HL-60 (cell line): ENCODE measurements at regions not wholly inside any gene's neighbourhood (a gene's known extent, or its start where the extent isn't known, plus 50 kb on each side); places are given as distances from the start of the nearest gene placed in this dataset.

Experiments used
- GABPA ChIP-seq: IDR thresholded peaks from 2 replicates; pipeline ENCODE4 v1.6.1; 2012; ENCODE audit warnings: low read depth
- POLR2AphosphoS5 ChIP-seq: IDR thresholded peaks from 2 replicates; pipeline ENCODE4 v1.6.1; 2012; ENCODE audit warnings: low read depth
- SPI1 ChIP-seq: IDR thresholded peaks from 2 replicates; pipeline ENCODE4 v1.6.1; 2012; ENCODE audit warnings: low read depth, mild to moderate bottlenecking, borderline replicate concordance
- TF ChIP-seq, protein P1 (sequence below): IDR thresholded peaks from one replicate; pipeline ENCODE4 v1.5.1; 2011; ENCODE audit warnings: low read length, control low read depth, inconsistent platforms; ENCODE audit not compliant: insufficient read depth
- TF ChIP-seq, protein P2 (sequence below): IDR thresholded peaks from 2 replicates; pipeline ENCODE4 v1.6.1; 2012; ENCODE audit warnings: low read depth; ENCODE audit not compliant: insufficient replicate concordance

- TF ChIP-seq, protein P1, sequence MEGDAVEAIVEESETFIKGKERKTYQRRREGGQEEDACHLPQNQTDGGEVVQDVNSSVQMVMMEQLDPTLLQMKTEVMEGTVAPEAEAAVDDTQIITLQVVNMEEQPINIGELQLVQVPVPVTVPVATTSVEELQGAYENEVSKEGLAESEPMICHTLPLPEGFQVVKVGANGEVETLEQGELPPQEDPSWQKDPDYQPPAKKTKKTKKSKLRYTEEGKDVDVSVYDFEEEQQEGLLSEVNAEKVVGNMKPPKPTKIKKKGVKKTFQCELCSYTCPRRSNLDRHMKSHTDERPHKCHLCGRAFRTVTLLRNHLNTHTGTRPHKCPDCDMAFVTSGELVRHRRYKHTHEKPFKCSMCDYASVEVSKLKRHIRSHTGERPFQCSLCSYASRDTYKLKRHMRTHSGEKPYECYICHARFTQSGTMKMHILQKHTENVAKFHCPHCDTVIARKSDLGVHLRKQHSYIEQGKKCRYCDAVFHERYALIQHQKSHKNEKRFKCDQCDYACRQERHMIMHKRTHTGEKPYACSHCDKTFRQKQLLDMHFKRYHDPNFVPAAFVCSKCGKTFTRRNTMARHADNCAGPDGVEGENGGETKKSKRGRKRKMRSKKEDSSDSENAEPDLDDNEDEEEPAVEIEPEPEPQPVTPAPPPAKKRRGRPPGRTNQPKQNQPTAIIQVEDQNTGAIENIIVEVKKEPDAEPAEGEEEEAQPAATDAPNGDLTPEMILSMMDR: no peak
- no peak for TF ChIP-seq POLR2AphosphoS5
- no peak for TF ChIP-seq SPI1
- no peak for TF ChIP-seq GABPA
- TF ChIP-seq, protein P2, sequence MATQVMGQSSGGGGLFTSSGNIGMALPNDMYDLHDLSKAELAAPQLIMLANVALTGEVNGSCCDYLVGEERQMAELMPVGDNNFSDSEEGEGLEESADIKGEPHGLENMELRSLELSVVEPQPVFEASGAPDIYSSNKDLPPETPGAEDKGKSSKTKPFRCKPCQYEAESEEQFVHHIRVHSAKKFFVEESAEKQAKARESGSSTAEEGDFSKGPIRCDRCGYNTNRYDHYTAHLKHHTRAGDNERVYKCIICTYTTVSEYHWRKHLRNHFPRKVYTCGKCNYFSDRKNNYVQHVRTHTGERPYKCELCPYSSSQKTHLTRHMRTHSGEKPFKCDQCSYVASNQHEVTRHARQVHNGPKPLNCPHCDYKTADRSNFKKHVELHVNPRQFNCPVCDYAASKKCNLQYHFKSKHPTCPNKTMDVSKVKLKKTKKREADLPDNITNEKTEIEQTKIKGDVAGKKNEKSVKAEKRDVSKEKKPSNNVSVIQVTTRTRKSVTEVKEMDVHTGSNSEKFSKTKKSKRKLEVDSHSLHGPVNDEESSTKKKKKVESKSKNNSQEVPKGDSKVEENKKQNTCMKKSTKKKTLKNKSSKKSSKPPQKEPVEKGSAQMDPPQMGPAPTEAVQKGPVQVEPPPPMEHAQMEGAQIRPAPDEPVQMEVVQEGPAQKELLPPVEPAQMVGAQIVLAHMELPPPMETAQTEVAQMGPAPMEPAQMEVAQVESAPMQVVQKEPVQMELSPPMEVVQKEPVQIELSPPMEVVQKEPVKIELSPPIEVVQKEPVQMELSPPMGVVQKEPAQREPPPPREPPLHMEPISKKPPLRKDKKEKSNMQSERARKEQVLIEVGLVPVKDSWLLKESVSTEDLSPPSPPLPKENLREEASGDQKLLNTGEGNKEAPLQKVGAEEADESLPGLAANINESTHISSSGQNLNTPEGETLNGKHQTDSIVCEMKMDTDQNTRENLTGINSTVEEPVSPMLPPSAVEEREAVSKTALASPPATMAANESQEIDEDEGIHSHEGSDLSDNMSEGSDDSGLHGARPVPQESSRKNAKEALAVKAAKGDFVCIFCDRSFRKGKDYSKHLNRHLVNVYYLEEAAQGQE: no peak
These were observed 54.2 kb upstream of the NOTCH1 start for GRCh38 chr9:136599811-136600660.
